AG04450 (cell line): ENCODE measurements at regions not wholly inside any gene's neighbourhood (a gene's known extent, or its start where the extent isn't known, plus 50 kb on each side); places are given as distances from the start of the nearest gene placed in this dataset.

Experiments used
- CTCF ChIA-PET: fragments of 300-600, 350-600 bp; formaldehyde crosslinking; extraction: SDS; loops from one replicate; lab custom pipeline; 2022; ENCODE audit warnings: antibody characterized with exemption, inconsistent platforms; lab: Charles Lee
- POLR2A ChIA-PET: fragments of 350-600 bp; formaldehyde crosslinking; extraction: SDS; loops from one replicate; lab custom pipeline; 2021; ENCODE audit warnings: antibody characterized with exemption, inconsistent platforms; lab: Yijun Ruan, JAX
- DNase-seq: peaks from one replicate; pipeline ENCODE4 v3.0.0-alpha.2; 2011; ENCODE audit warnings: low read depth, low spot score
- H3K27ac ChIP-seq: one replicate; pipeline ENCODE4 v1.5.1; 2012; ENCODE audit warnings: low read depth, low read length, control low read depth
- H3K27me3 ChIP-seq: one replicate; pipeline ENCODE4 v1.6.0; 2012; ENCODE audit warnings: low read length; ENCODE audit not compliant: control insufficient read depth, insufficient read depth
- H3K4me3 ChIP-seq: 2 replicates; pipeline ENCODE4 v1.5.1; 2011; ENCODE audit warnings: mild to moderate bottlenecking, low read depth, low read length, control low read depth
- H3K9me3 ChIP-seq: 2 replicates; pipeline ENCODE4 v1.5.1; 2012; ENCODE audit warnings: low read length; ENCODE audit not compliant: control insufficient read depth, insufficient read depth
- TF ChIP-seq, protein P1 (sequence below): IDR thresholded peaks from 2 replicates; pipeline ENCODE4 v1.5.1; 2011; ENCODE audit warnings: low read depth, low read length, control low read depth, inconsistent platforms

DNA sequence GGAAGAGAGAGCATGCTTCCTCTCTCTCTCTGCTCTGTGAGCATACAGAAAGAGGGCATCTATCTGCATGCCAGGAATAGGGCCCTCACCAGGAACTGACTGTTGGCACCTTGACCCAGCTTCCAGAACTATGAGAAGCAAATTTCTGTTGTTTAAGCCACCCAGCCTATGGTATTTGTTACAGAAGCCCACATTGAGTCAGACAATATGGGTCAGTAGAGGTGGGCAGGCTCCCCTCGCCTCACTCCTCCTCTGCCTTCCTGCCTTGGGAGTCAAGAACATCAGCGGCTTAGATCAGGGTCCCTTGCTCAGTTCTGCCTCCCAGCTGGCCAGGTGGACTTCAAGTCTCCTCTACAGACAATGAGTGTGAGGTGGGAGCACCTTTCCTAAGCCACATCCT lies 92.3 kb downstream of the COPS8 start:
- no peaks in the 10 kb centered on the region; the same call in 1 of the 2 replicates for H3K9me3 ChIP-seq
- POLR2A ChIA-PET, result interaction anchor here (0.7 to 2.0 kb wide), 11 partner anchors 20 to 138 kb away, joined by 3 to 17 read pairs (median 5); no protein-coding TSS in a partner anchor
- TF ChIP-seq, protein P1, sequence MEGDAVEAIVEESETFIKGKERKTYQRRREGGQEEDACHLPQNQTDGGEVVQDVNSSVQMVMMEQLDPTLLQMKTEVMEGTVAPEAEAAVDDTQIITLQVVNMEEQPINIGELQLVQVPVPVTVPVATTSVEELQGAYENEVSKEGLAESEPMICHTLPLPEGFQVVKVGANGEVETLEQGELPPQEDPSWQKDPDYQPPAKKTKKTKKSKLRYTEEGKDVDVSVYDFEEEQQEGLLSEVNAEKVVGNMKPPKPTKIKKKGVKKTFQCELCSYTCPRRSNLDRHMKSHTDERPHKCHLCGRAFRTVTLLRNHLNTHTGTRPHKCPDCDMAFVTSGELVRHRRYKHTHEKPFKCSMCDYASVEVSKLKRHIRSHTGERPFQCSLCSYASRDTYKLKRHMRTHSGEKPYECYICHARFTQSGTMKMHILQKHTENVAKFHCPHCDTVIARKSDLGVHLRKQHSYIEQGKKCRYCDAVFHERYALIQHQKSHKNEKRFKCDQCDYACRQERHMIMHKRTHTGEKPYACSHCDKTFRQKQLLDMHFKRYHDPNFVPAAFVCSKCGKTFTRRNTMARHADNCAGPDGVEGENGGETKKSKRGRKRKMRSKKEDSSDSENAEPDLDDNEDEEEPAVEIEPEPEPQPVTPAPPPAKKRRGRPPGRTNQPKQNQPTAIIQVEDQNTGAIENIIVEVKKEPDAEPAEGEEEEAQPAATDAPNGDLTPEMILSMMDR, result no peak
- H3K27ac ChIP-seq, result peak overlapping the region; percentile 99
- DNase-seq, result no peak
- no peak overlapping the region for H3K4me3 ChIP-seq
- no peaks in the 10 kb centered on the region for H3K27me3 ChIP-seq
- CTCF ChIA-PET, result interaction anchor here (0.6 to 2.2 kb wide), 2 partner anchors 12 to 41 kb away, joined by 3 to 9 read pairs; no protein-coding TSS in a partner anchor

DNA sequence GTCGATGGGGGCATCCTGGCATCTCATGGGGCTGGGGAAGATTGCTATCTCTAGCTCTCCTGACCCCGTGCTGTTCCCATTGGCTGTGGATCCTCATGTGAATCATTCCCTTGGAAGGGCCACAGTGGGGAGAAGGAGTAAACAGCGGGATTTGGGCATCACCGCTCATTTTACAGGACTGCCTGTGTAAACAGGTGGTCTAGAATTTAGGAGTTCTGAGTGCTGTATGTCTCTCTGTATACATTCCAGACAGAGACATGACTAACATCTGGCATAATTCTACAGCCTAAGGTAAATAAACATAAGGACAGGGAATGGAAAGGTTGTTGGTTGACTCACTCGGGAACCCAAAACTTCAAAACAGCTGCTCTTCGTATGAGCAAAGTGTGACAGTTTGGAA lies 92.7 kb downstream of the COPS8 start:
- no peaks in the 10 kb centered on the region for H3K27me3 ChIP-seq
- H3K4me3 ChIP-seq, result no peak overlapping the region
- TF ChIP-seq, protein P1, result no peak
- DNase-seq, result peak; percentile 98
- ChIA-PET POLR2A (interaction anchor here (0.7 to 2.0 kb wide), 11 partner anchors 19 to 137 kb away, joined by 3 to 17 read pairs (median 5); no protein-coding TSS in a partner anchor), CTCF (interaction anchor here (0.6 to 2.2 kb wide), 2 partner anchors 13 to 41 kb away, joined by 3 to 9 read pairs; no protein-coding TSS in a partner anchor)
- H3K9me3 ChIP-seq, result no peaks in the 10 kb centered on the region; the same call in 1 of the 2 replicates
- H3K27ac ChIP-seq, result peak overlapping the region; percentile 99

DNA sequence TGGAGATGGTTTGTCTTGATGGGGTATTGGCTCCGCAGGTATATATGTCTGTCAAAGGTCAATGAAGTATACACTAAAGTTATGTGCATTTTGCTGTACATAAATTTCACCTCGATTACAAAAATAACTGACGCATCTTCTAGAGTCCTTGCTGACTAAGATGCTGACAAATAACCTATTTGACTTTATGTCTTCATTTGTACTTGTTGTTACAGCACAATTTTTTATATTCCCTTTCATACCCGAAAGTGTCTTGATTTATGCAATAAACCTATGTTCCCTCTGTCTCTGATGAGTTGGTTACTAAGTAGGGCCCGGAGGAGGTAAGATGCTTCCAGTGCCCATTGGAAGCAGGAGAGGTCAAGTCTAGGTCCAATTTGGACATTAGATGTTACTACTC lies 93.5 kb downstream of the COPS8 start:
- H3K27ac ChIP-seq, result peak overlapping the region; percentile 95
- H3K4me3 ChIP-seq, result no peak overlapping the region
- no peak for DNase-seq
- no peaks in the 10 kb centered on the region for H3K27me3 ChIP-seq
- TF ChIP-seq, protein P1, result no peak
- no peaks in the 10 kb centered on the region; the same call in 1 of the 2 replicates for H3K9me3 ChIP-seq
- POLR2A ChIA-PET, result interaction anchor here (1.3 to 2.0 kb wide), 6 partner anchors 19 to 112 kb away, joined by 5 to 17 read pairs (median 8); no protein-coding TSS in a partner anchor
- CTCF ChIA-PET, result no interaction called here

DNA sequence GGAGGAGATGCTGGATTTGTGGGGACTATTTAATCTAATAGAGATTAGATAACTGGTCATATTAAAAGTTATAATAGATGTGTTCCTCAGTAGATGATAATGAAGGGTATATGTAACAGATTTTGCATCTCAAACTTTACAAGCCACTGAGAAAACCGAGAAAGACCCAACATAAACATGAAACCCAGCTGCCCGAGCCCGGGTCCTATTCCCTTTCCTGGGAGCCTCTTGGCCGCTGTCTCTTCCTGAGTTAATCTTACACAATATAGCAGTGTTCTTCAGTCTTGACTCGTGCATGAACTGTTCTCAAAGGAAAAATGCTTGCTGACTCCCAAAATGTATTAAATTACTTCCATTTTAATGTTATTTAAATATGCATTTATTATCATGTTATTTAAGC lies 94.5 kb downstream of the COPS8 start:
- Histone ChIP-seq H3K27ac (peak overlapping the region; percentile 95), H3K9me3 (no peaks in the 10 kb centered on the region; the same call in 1 of the 2 replicates), H3K4me3 (no peak overlapping the region), H3K27me3 (no peaks in the 10 kb centered on the region)
- ChIA-PET CTCF (interaction anchor here (0.6 kb wide), 1 partner anchor 296 kb away, joined by 3 read pairs; no protein-coding TSS in a partner anchor), POLR2A (interaction anchor here (0.6 kb wide), 1 partner anchor 174 kb away, joined by 4 read pairs; no protein-coding TSS in a partner anchor)
- DNase-seq, result no peak
- TF ChIP-seq, protein P1, result no peak

DNA sequence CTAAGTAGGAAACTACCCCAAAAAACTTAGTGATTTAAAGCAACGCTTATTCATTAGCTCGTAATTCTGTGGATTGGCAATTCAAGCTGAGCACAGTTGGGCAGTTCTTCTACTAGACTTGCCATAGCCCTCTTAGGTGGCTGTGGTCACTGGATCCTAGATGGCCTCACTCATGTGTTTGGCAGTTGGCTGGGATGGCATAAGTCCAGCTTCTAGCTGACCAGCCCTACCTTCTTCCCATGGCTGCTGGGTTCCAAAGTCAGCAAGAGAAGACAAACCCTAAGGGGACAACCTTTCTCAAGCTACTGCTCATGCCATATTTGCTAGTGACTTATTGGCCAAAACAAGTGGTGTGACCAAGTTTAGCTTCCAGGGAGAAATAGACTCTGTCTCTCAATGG lies 95.3 kb downstream of the COPS8 start:
- H3K9me3 ChIP-seq, result no peaks in the 10 kb centered on the region; the same call in 1 of the 2 replicates
- POLR2A ChIA-PET, result interaction anchor here (0.7 to 2.1 kb wide), 4 partner anchors 17 to 110 kb away, joined by 3 to 15 read pairs (median 4); no protein-coding TSS in a partner anchor
- peak overlapping the region; percentile 63 for H3K27ac ChIP-seq
- TF ChIP-seq, protein P1, result no peak
- DNase-seq, result no peak
- CTCF ChIA-PET, result interaction anchor here (1.2 to 1.9 kb wide), 2 partner anchors 27 to 96 kb away, joined by 5 read pairs; no protein-coding TSS in a partner anchor
- no peak overlapping the region for H3K4me3 ChIP-seq
- H3K27me3 ChIP-seq, result no peaks in the 10 kb centered on the region
